ENCODE measurements at regions not wholly inside any gene's neighbourhood (a gene's known extent, or its start where the extent isn't known, plus 50 kb on each side); places are given as distances from the start of the nearest gene placed in this dataset.

DNA sequence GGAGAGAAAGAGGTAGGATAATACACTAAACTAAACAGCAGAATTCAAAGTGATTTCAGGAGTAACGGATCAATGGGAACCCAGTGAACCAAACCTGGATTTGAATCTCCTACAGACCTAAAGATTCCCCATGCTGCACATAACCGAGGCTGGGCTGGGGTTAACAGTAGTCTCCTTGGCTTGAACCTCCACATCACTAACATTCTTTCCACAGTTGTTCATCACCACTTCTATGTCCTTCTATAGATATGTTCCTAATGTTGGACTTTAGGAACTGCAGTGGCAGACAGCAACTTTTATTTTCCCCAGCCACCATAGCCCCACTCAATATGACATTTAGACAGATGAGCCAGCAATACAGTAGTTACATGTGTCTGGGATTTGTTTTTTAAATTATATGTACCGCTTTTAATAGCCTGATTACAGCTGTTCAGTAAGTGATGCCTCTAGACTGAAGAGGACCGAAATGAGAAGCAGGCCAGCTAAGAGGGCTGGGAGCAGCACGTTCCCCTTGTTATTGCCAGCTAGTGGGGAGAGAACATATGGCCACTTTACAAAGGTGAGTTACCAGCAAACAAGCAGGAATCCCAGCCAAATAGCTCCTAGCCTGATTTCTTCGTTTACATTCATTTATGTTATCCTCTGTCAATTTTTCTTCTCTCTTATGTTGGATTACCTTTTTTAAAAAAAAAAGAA is 472.6 kb upstream of the CDIN1 start:
- TF ChIP-seq POLR2AphosphoS5 (IDR thresholded peaks at IDR 0.05) (peak in 1 of 2 donors; percentile 36), CTCF (IDR thresholded peaks at IDR 0.05) (no peak)

Measured in esophagus muscularis mucosa (tissue), 3 donors.